ENCODE measurements at regions not wholly inside any gene's neighbourhood (a gene's known extent, or its start where the extent isn't known, plus 50 kb on each side); places are given as distances from the start of the nearest gene placed in this dataset.

GRCh38 chr11:97022955-97023354 is 633.1 kb downstream of the JRKL start:
- Mint-ChIP-seq H3K27ac (ENCODE audit: unreplicated experiment) (no peak overlapping the region), H3K4me3 (ENCODE audit: unreplicated experiment) (no peak overlapping the region), H3K4me1 (ENCODE audit: unreplicated experiment) (no peaks in the 10 kb centered on the region), H3K9me3 (ENCODE audit: unreplicated experiment) (no peaks in the 10 kb centered on the region), H3K27me3 (ENCODE audit: unreplicated experiment) (no peaks in the 10 kb centered on the region), H3K36me3 (ENCODE audit: low read depth, unreplicated experiment) (no peaks in the 10 kb centered on the region)
- no peak for TF ChIP-seq CTCF (IDR thresholded peaks at IDR 0.05; ENCODE audit: unreplicated experiment)
- DNase-seq (ENCODE audit: low spot score), result no peak

DNA sequence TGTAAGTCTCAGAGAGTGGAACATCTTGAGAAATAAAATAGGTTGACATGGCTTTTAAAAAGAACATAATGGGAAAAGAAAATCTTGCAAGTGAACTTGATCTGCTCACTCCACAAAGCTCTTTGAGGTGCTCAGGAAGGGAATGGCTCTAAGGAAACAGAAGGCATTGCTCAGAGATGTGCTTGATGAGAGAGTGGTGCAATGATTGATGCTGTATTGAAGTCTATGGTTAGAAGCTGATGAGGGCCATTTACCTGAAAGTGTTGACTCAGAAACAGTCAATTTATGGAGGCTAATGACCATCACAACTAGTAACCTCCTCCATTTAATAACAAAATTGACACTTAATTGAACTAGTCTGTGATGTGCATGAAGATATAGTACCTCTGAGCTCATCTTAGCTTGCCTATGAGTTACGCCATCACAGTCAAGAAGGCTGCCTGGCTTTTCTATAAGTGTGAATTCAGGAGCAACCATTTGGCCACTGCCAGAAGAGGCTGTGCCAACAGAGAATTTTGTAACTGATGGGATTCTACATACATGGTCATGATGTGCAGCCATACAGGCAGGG is 639.1 kb downstream of the JRKL start:
- Mint-ChIP-seq H3K4me3 (ENCODE audit: unreplicated experiment) (no peak overlapping the region), H3K27ac (ENCODE audit: unreplicated experiment) (no peak overlapping the region), H3K27me3 (ENCODE audit: unreplicated experiment) (no peaks in the 10 kb centered on the region), H3K36me3 (ENCODE audit: low read depth, unreplicated experiment) (no peaks in the 10 kb centered on the region), H3K9me3 (ENCODE audit: unreplicated experiment) (no peaks in the 10 kb centered on the region), H3K4me1 (ENCODE audit: unreplicated experiment) (peaks cover 3% of the 10 kb centered on the region)
- DNase-seq (ENCODE audit: low spot score), result no peak
- TF ChIP-seq CTCF (IDR thresholded peaks at IDR 0.05; ENCODE audit: unreplicated experiment), result no peak

GRCh38 chr11:97033178-97033577 is 643.4 kb downstream of the JRKL start:
- Mint-ChIP-seq H3K4me1 (ENCODE audit: unreplicated experiment) (peaks cover 3% of the 10 kb centered on the region), H3K36me3 (ENCODE audit: low read depth, unreplicated experiment) (no peaks in the 10 kb centered on the region), H3K27ac (ENCODE audit: unreplicated experiment) (no peak overlapping the region), H3K27me3 (ENCODE audit: unreplicated experiment) (no peaks in the 10 kb centered on the region), H3K9me3 (ENCODE audit: unreplicated experiment) (no peaks in the 10 kb centered on the region), H3K4me3 (ENCODE audit: unreplicated experiment) (no peak overlapping the region)
- DNase-seq (ENCODE audit: low spot score), result no peak
- TF ChIP-seq CTCF (IDR thresholded peaks at IDR 0.05; ENCODE audit: unreplicated experiment), result no peak

DNA sequence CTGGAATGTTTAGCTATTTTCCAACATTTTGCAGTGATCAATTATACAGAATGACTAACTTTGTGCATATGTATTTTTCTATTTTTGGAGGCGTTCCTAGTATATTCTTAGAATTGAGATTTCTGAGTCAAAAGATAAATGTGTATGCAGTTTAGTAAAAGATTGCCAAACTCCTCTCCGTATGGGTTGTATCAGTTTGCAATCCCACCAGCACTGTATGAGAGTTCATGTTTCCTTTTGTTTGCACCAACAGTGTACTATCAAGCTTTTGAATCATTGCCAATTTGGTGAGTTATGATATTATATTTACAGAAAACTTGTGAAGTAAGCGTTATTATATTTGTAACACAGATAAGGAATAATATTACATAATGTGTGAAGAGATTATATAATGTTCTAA is 658.7 kb downstream of the JRKL start:
- no peaks in the 10 kb centered on the region for H3K27me3 Mint-ChIP-seq (ENCODE audit: unreplicated experiment)
- H3K4me1 Mint-ChIP-seq (ENCODE audit: unreplicated experiment), result no peaks in the 10 kb centered on the region
- no peak for TF ChIP-seq CTCF (IDR thresholded peaks at IDR 0.05; ENCODE audit: unreplicated experiment)
- H3K27ac Mint-ChIP-seq (ENCODE audit: unreplicated experiment), result no peak overlapping the region
- peaks cover 5% of the 10 kb centered on the region for H3K36me3 Mint-ChIP-seq (ENCODE audit: low read depth, unreplicated experiment)
- H3K4me3 Mint-ChIP-seq (ENCODE audit: unreplicated experiment), result no peak overlapping the region
- DNase-seq (ENCODE audit: low spot score), result no peak
- no peaks in the 10 kb centered on the region for H3K9me3 Mint-ChIP-seq (ENCODE audit: unreplicated experiment)

DNA sequence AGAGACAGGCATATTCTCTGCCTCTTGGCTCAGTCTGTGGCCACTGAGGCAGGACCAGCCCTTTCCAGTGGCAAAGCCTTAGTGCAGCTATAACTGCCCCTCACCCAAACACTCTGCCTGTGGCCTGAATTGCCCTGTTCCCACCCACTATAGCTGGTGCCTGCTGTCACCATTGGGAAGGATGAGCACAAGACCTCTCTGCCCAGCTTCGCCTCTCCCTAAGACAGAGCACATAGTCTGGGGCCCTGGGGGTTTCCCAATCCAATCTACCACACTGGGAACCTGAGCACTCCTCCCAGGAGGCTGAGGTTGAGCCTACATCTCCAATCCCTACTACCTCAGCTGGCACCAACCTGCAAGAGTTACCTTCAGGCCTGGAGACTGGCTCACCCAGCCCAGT is 670.4 kb downstream of the JRKL start:
- Mint-ChIP-seq H3K4me3 (ENCODE audit: unreplicated experiment) (no peak overlapping the region), H3K27ac (ENCODE audit: unreplicated experiment) (no peak overlapping the region), H3K27me3 (ENCODE audit: unreplicated experiment) (peaks cover 2% of the 10 kb centered on the region), H3K4me1 (ENCODE audit: unreplicated experiment) (no peaks in the 10 kb centered on the region), H3K36me3 (ENCODE audit: low read depth, unreplicated experiment) (no peaks in the 10 kb centered on the region), H3K9me3 (ENCODE audit: unreplicated experiment) (no peaks in the 10 kb centered on the region)
- no peak for TF ChIP-seq CTCF (IDR thresholded peaks at IDR 0.05; ENCODE audit: unreplicated experiment)
- DNase-seq (ENCODE audit: low spot score), result no peak
